Stomach smooth muscle (tissue), 2 donors: ENCODE measurements at regions not wholly inside any gene's neighbourhood (a gene's known extent, or its start where the extent isn't known, plus 50 kb on each side); places are given as distances from the start of the nearest gene placed in this dataset.

Source experiments
- H3K27ac ChIP-seq: one replicate; pipeline ENCODE4 v1.7.0; 2013; ENCODE audit warnings: mild to moderate bottlenecking, low read length, inconsistent platforms
- H3K27me3 ChIP-seq, 2 donors: one replicate each; pipeline ENCODE4 v1.7.0; 2013; ENCODE audit warnings: low read length in 2 of 2; ENCODE audit not compliant: insufficient read depth in 2 of 2, control insufficient read depth in 1 of 2
- H3K36me3 ChIP-seq, 2 donors: one replicate each; pipeline ENCODE4 v1.7.0; 2013; ENCODE audit warnings: low read length in 2 of 2; ENCODE audit not compliant: control insufficient read depth in 2 of 2, insufficient read depth in 2 of 2
- H3K4me1 ChIP-seq: one replicate; pipeline ENCODE4 v1.7.0; 2013; ENCODE audit warnings: low read length; ENCODE audit not compliant: control insufficient read depth, insufficient read depth
- H3K4me3 ChIP-seq, 2 donors: one replicate each; pipeline ENCODE4 v1.7.0; 2013; ENCODE audit warnings: low read length in 2 of 2
- H3K9ac ChIP-seq, 2 donors: one replicate each; pipeline ENCODE4 v1.7.0; 2013; ENCODE audit warnings: low read length in 2 of 2, mild to moderate bottlenecking in 1 of 2
- H3K9me3 ChIP-seq, 2 donors: one replicate each; pipeline ENCODE4 v1.7.0; 2013; ENCODE audit warnings: low read length in 2 of 2; ENCODE audit not compliant: control insufficient read depth in 2 of 2
- donor health status: healthy.
- donor health status: Pancreatic carcinoma.

- Histone ChIP-seq H3K36me3 (no peaks in the 10 kb centered on the region), H3K27ac (no peak overlapping the region), H3K4me3 (no peak overlapping the region), H3K27me3 (no peaks in the 10 kb centered on the region), H3K9ac (no peak overlapping the region), H3K4me1 (peaks cover 3% of the 10 kb centered on the region), H3K9me3 (no peaks in the 10 kb centered on the region)
Observed at GRCh38 chr1:60762911-60763310, 319.4 kb upstream of the NFIA start.

- no peak overlapping the region for H3K4me3 ChIP-seq
- no peaks in the 10 kb centered on the region for H3K9me3 ChIP-seq
- H3K27ac ChIP-seq = no peak overlapping the region
- H3K36me3 ChIP-seq = no peaks in the 10 kb centered on the region
- H3K27me3 ChIP-seq = no peaks in the 10 kb centered on the region
- H3K9ac ChIP-seq = no peak overlapping the region
- H3K4me1 ChIP-seq = peaks cover 3% of the 10 kb centered on the region
Observed at GRCh38 chr1:60762176-60762575, 320.2 kb upstream of the NFIA start.

GRCh38 chr1:60759291-60759690, 323.1 kb upstream of the NFIA start:
- no peaks in the 10 kb centered on the region for H3K9me3 ChIP-seq
- no peaks in the 10 kb centered on the region for H3K36me3 ChIP-seq
- no peak overlapping the region for H3K9ac ChIP-seq
- H3K4me3 ChIP-seq = no peak overlapping the region
- H3K27ac ChIP-seq = no peak overlapping the region
- H3K4me1 ChIP-seq = peaks cover 3% of the 10 kb centered on the region
- no peaks in the 10 kb centered on the region for H3K27me3 ChIP-seq

GRCh38 chr1:60757485-60757884, 324.9 kb upstream of the NFIA start:
- H3K36me3 ChIP-seq = no peaks in the 10 kb centered on the region
- peaks cover 3% of the 10 kb centered on the region for H3K4me1 ChIP-seq
- H3K9ac ChIP-seq = no peak overlapping the region
- H3K27me3 ChIP-seq = no peaks in the 10 kb centered on the region
- no peaks in the 10 kb centered on the region for H3K9me3 ChIP-seq
- H3K4me3 ChIP-seq = no peak overlapping the region
- no peak overlapping the region for H3K27ac ChIP-seq

- no peak overlapping the region for H3K4me3 ChIP-seq
- H3K9ac ChIP-seq = no peak overlapping the region
- H3K27ac ChIP-seq = no peak overlapping the region
- no peaks in the 10 kb centered on the region for H3K36me3 ChIP-seq
- H3K4me1 ChIP-seq = no peaks in the 10 kb centered on the region
- no peaks in the 10 kb centered on the region for H3K9me3 ChIP-seq
- H3K27me3 ChIP-seq = no peaks in the 10 kb centered on the region
Observed at GRCh38 chr1:60753036-60753900, 329.1 kb upstream of the NFIA start.

- Histone ChIP-seq H3K36me3 (no peaks in the 10 kb centered on the region), H3K9ac (no peak overlapping the region), H3K9me3 (no peaks in the 10 kb centered on the region), H3K4me3 (no peak overlapping the region), H3K27ac (no peak overlapping the region), H3K4me1 (no peaks in the 10 kb centered on the region), H3K27me3 (no peaks in the 10 kb centered on the region)
Observed at GRCh38 chr1:60751306-60751705, 331.1 kb upstream of the NFIA start.

- H3K27ac ChIP-seq = no peak overlapping the region
Observed at GRCh38 chr1:60747353-60747752, 335.0 kb upstream of the NFIA start.

GRCh38 chr1:60746278-60746791, 336.0 kb upstream of the NFIA start:
- H3K4me3 ChIP-seq = no peak overlapping the region
- H3K9me3 ChIP-seq = no peaks in the 10 kb centered on the region
- H3K9ac ChIP-seq = no peak overlapping the region
- no peaks in the 10 kb centered on the region for H3K36me3 ChIP-seq
- H3K27me3 ChIP-seq = no peaks in the 10 kb centered on the region
- H3K4me1 ChIP-seq = no peaks in the 10 kb centered on the region
- no peak overlapping the region for H3K27ac ChIP-seq

More at GRCh38 chr1:60747353-60747752, 335.0 kb upstream of the NFIA start:
- no peaks in the 10 kb centered on the region for H3K36me3 ChIP-seq
- H3K9me3 ChIP-seq = no peaks in the 10 kb centered on the region
- H3K9ac ChIP-seq = no peak overlapping the region
- H3K4me3 ChIP-seq = no peak overlapping the region
- H3K4me1 ChIP-seq = no peaks in the 10 kb centered on the region
- no peaks in the 10 kb centered on the region for H3K27me3 ChIP-seq

GRCh38 chr1:60745484-60745883, 336.9 kb upstream of the NFIA start:
- H3K4me3 ChIP-seq = no peak overlapping the region
- no peaks in the 10 kb centered on the region for H3K27me3 ChIP-seq
- no peaks in the 10 kb centered on the region for H3K36me3 ChIP-seq
- H3K9me3 ChIP-seq = no peaks in the 10 kb centered on the region
- H3K27ac ChIP-seq = no peak overlapping the region
- no peaks in the 10 kb centered on the region for H3K4me1 ChIP-seq
- no peak overlapping the region for H3K9ac ChIP-seq

- no peak overlapping the region for H3K27ac ChIP-seq
- H3K9ac ChIP-seq = no peak overlapping the region
- H3K27me3 ChIP-seq = no peaks in the 10 kb centered on the region
- H3K36me3 ChIP-seq = no peaks in the 10 kb centered on the region
- H3K9me3 ChIP-seq = no peaks in the 10 kb centered on the region
- no peaks in the 10 kb centered on the region for H3K4me1 ChIP-seq
- H3K4me3 ChIP-seq = no peak overlapping the region
Observed at GRCh38 chr1:60742339-60742738, 340.0 kb upstream of the NFIA start.

GRCh38 chr1:60740154-60740553, 342.2 kb upstream of the NFIA start:
- Histone ChIP-seq H3K36me3 (no peaks in the 10 kb centered on the region), H3K4me3 (no peak overlapping the region)

More at GRCh38 chr1:60740154-60740553, 342.2 kb upstream of the NFIA start:
- Histone ChIP-seq H3K9me3 (no peaks in the 10 kb centered on the region), H3K4me1 (no peaks in the 10 kb centered on the region), H3K9ac (no peak overlapping the region), H3K27me3 (no peaks in the 10 kb centered on the region), H3K27ac (no peak overlapping the region)
